Activated naive CD4-positive, alpha-beta T cell treated with anti-CD3 and anti-CD28 coated beads, Interleukin-2, amount 50 U/mL, for 72 hours (primary cell): ENCODE measurements at regions not wholly inside any gene's neighbourhood (a gene's known extent, or its start where the extent isn't known, plus 50 kb on each side); places are given as distances from the start of the nearest gene placed in this dataset.
"Not testable (repeated sequence)": the region's sequence is repeated elsewhere in the genome, so short reads cannot be mapped to it uniquely, and the experiment has no call there.

Experiments used
- ATAC-seq, 2 donors: fragments of 150-1000 bp; cut with Tn5 transposase; 2 replicates each; pipeline ENCODE4 v1.10.0; 2021; ENCODE audit warnings: mild to moderate bottlenecking in 2 of 2, moderate library complexity in 2 of 2
- DNase-seq, 2 donors: peaks; one replicate each; pipeline ENCODE4 v3.0.0; 2021 to 2022; ENCODE audit warnings: low spot score in 2 of 2
- H3K27ac Mint-ChIP-seq, 2 donors: one replicate each; pipeline ENCODE4 v1.8.0; 2022; ENCODE audit warnings: mild to moderate bottlenecking in 2 of 2, mixed read lengths in 2 of 2
- H3K36me3 Mint-ChIP-seq, 2 donors: one replicate each; pipeline ENCODE4 v1.8.0; 2022; ENCODE audit warnings: mixed read lengths in 2 of 2
- H3K9me3 Mint-ChIP-seq, 2 donors: one replicate each; pipeline ENCODE4 v1.8.0; 2022; ENCODE audit warnings: mixed read lengths in 2 of 2

GRCh38 chr2:138329591-138329990 lies 172.0 kb upstream of the SPOPL start:
- Mint-ChIP-seq H3K9me3 (no peaks in the 10 kb centered on the region), H3K36me3 (no peaks in the 10 kb centered on the region), H3K27ac (no peak overlapping the region)
- no peak for DNase-seq
- ATAC-seq = no peak

GRCh38 chr2:138333121-138333520 lies 168.4 kb upstream of the SPOPL start:
- Mint-ChIP-seq H3K9me3 (no peaks in the 10 kb centered on the region), H3K36me3 (no peaks in the 10 kb centered on the region), H3K27ac (no peak overlapping the region)
- DNase-seq (no peak), ATAC-seq (no peak)

GRCh38 chr2:138333677-138334076 lies 167.9 kb upstream of the SPOPL start:
- Mint-ChIP-seq H3K27ac (no peak overlapping the region), H3K36me3 (no peaks in the 10 kb centered on the region), H3K9me3 (no peaks in the 10 kb centered on the region)
- no peak for DNase-seq
- ATAC-seq = no peak

- DNase-seq = no peak
- no peaks in the 10 kb centered on the region for H3K36me3 Mint-ChIP-seq
- no peak for ATAC-seq
- no peak overlapping the region for H3K27ac Mint-ChIP-seq
- no peaks in the 10 kb centered on the region for H3K9me3 Mint-ChIP-seq
Observed at GRCh38 chr2:138334323-138334722, 167.2 kb upstream of the SPOPL start.

GRCh38 chr2:138335036-138335435 lies 166.5 kb upstream of the SPOPL start:
- DNase-seq (no peak), ATAC-seq (no peak)
- Mint-ChIP-seq H3K36me3 (no peaks in the 10 kb centered on the region), H3K27ac (no peak overlapping the region), H3K9me3 (no peaks in the 10 kb centered on the region)

- ATAC-seq = no peak
Observed at GRCh38 chr2:138336146-138336545, 165.4 kb upstream of the SPOPL start.

GRCh38 chr2:138355244-138355643 lies 146.3 kb upstream of the SPOPL start:
- H3K36me3 Mint-ChIP-seq = no peaks in the 10 kb centered on the region
- H3K9me3 Mint-ChIP-seq = no peaks in the 10 kb centered on the region
- H3K27ac Mint-ChIP-seq = no peak overlapping the region
- DNase-seq = no peak
- ATAC-seq = no peak

More at GRCh38 chr2:138336146-138336545, 165.4 kb upstream of the SPOPL start:
- DNase-seq = no peak
- H3K27ac Mint-ChIP-seq = no peak overlapping the region
- no peaks in the 10 kb centered on the region for H3K36me3 Mint-ChIP-seq
- H3K9me3 Mint-ChIP-seq = no peaks in the 10 kb centered on the region

GRCh38 chr2:138356178-138356577 lies 145.4 kb upstream of the SPOPL start:
- ATAC-seq = no peak
- no peak for DNase-seq
- no peak overlapping the region for H3K27ac Mint-ChIP-seq
- H3K9me3 Mint-ChIP-seq = peaks cover 0 to under 1% of the 10 kb centered on the region in 2 donors
- H3K36me3 Mint-ChIP-seq = no peaks in the 10 kb centered on the region

GRCh38 chr2:138359532-138359931 lies 142.0 kb upstream of the SPOPL start:
- no peaks in the 10 kb centered on the region for H3K36me3 Mint-ChIP-seq
- H3K27ac Mint-ChIP-seq = no peak overlapping the region
- H3K9me3 Mint-ChIP-seq = peaks cover 0 to 4% of the 10 kb centered on the region in 2 donors
- ATAC-seq (no peak), DNase-seq (no peak)

- no peaks in the 10 kb centered on the region for H3K36me3 Mint-ChIP-seq
- ATAC-seq = no peak
Observed at GRCh38 chr2:138364554-138365162, 136.9 kb upstream of the SPOPL start.

GRCh38 chr2:138365581-138365980 lies 136.0 kb upstream of the SPOPL start:
- Mint-ChIP-seq H3K9me3 (peaks cover 0 to 4% of the 10 kb centered on the region in 2 donors), H3K27ac (no peak overlapping the region), H3K36me3 (no peaks in the 10 kb centered on the region)
- no peak for ATAC-seq
- DNase-seq = no peak

More at GRCh38 chr2:138364554-138365162, 136.9 kb upstream of the SPOPL start:
- peaks cover 0 to 4% of the 10 kb centered on the region in 2 donors for H3K9me3 Mint-ChIP-seq
- H3K27ac Mint-ChIP-seq = no peak overlapping the region
- DNase-seq = no peak

GRCh38 chr2:138369856-138370255 lies 131.7 kb upstream of the SPOPL start:
- DNase-seq (no peak), ATAC-seq (no peak)
- Mint-ChIP-seq H3K36me3 (no peaks in the 10 kb centered on the region), H3K27ac (no peak overlapping the region), H3K9me3 (no peaks in the 10 kb centered on the region)

GRCh38 chr2:138373993-138374408 lies 127.6 kb upstream of the SPOPL start:
- no peak for DNase-seq
- ATAC-seq = no peak
- no peaks in the 10 kb centered on the region for H3K9me3 Mint-ChIP-seq
- no peak overlapping the region for H3K27ac Mint-ChIP-seq
- H3K36me3 Mint-ChIP-seq = no peaks in the 10 kb centered on the region

GRCh38 chr2:138381373-138381772 lies 120.2 kb upstream of the SPOPL start:
- no peak overlapping the region for H3K27ac Mint-ChIP-seq
- no peaks in the 10 kb centered on the region for H3K36me3 Mint-ChIP-seq
- ATAC-seq = no peak
- no peak for DNase-seq
- H3K9me3 Mint-ChIP-seq = peaks cover 0 to 4% of the 10 kb centered on the region in 2 donors

- H3K36me3 Mint-ChIP-seq = no peaks in the 10 kb centered on the region
- H3K27ac Mint-ChIP-seq = no peak overlapping the region
- ATAC-seq = no peak
- DNase-seq = no peak
- H3K9me3 Mint-ChIP-seq = peaks cover 0 to 4% of the 10 kb centered on the region in 2 donors
Observed at GRCh38 chr2:138382672-138383071, 118.9 kb upstream of the SPOPL start.

GRCh38 chr2:138386191-138386590 lies 115.4 kb upstream of the SPOPL start:
- not testable (repeated sequence) for H3K36me3 Mint-ChIP-seq, ATAC-seq, H3K27ac Mint-ChIP-seq, DNase-seq, H3K9me3 Mint-ChIP-seq

GRCh38 chr2:138389063-138389462 lies 112.5 kb upstream of the SPOPL start:
- ATAC-seq = no peak
- H3K36me3 Mint-ChIP-seq = no peaks in the 10 kb centered on the region
- no peak for DNase-seq
- no peak overlapping the region for H3K27ac Mint-ChIP-seq
- no peaks in the 10 kb centered on the region for H3K9me3 Mint-ChIP-seq

GRCh38 chr2:138390316-138390945 lies 111.1 kb upstream of the SPOPL start:
- ATAC-seq = no peak
- H3K9me3 Mint-ChIP-seq = peaks cover 0 to under 1% of the 10 kb centered on the region in 2 donors
- H3K36me3 Mint-ChIP-seq = no peaks in the 10 kb centered on the region

More at GRCh38 chr2:138390316-138390945, 111.1 kb upstream of the SPOPL start:
- no peak overlapping the region for H3K27ac Mint-ChIP-seq
- DNase-seq = no peak
